ENCODE measurements at regions not wholly inside any gene's neighbourhood (a gene's known extent, or its start where the extent isn't known, plus 50 kb on each side); places are given as distances from the start of the nearest gene placed in this dataset.

- no peak for DNase-seq (ENCODE audit: low read depth)
Observed at GRCh38 chr6:104614394-104614793, 245.3 kb downstream of the HACE1 start.

GRCh38 chr6:104613416-104614001, 246.2 kb downstream of the HACE1 start:
- no peak for DNase-seq (ENCODE audit: low read depth)

DNA sequence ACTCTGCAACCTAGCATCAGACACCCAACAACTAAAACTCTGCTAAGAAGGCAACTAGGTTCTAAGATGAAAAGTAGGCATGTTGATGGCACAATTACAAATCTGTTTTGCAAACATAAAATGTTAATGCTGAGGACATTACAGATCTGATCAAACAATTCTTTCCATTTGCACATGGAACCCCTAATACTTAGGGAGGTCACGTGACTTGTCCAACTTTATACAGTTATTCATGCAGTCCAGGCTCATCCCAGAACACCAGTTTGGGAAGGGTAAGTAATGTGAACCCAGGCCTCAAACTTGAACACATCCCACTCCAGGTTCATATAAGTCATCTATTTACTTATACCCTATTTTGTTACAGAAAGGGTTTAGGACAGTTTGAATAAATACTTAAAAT, 247.2 kb downstream of the HACE1 start:
- no peak for DNase-seq (ENCODE audit: low read depth)

GRCh38 chr6:104608101-104608500, 251.6 kb downstream of the HACE1 start:
- DNase-seq (ENCODE audit: low read depth), result no peak

- no peak for DNase-seq (ENCODE audit: low read depth)
Observed at GRCh38 chr6:104607501-104607900, 252.2 kb downstream of the HACE1 start.

GRCh38 chr6:104606361-104606760, 253.4 kb downstream of the HACE1 start:
- no peak for DNase-seq (ENCODE audit: low read depth)

DNA sequence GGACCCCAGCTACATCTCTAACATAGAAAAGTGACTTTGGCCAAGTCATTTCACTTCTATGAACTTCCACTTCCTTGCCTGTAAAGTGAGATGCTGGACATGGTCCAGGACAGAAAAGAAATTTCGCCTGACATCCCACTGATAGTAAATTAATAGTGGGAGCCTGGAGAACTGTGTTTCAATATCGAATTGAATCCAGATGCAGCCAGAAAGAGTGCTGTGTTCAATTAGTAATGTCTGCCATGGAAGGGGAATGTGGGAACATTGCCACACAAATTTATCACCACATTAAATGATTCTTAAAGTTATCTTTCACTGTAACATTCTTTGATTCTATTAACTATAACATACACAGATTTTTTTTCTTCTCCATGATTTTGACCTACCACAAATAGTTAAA, 255.0 kb downstream of the HACE1 start:
- DNase-seq (ENCODE audit: low read depth), result no peak

GRCh38 chr6:104603108-104603745, 256.5 kb downstream of the HACE1 start:
- DNase-seq (ENCODE audit: low read depth), result no peak

DNA sequence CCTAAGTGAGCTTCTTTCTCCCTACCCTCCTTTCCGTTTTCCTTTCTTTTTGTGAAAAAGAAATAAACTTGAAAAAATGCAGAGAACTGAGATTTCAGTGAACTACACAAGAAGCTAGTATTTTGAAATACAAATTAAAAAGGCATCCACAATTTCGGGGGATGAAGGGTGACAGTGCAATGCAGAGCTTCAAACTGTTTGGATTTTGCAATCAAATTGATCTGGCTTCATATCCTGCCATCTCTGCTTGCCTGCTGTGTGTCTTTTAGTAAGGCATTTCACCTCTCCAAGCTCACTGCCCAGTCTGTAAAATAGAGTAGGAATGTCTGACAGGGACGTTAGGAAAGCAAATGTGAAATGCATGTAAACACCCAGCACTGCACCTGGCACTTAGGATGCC, 258.0 kb downstream of the HACE1 start:
- DNase-seq (ENCODE audit: low read depth), result no peak

DNA sequence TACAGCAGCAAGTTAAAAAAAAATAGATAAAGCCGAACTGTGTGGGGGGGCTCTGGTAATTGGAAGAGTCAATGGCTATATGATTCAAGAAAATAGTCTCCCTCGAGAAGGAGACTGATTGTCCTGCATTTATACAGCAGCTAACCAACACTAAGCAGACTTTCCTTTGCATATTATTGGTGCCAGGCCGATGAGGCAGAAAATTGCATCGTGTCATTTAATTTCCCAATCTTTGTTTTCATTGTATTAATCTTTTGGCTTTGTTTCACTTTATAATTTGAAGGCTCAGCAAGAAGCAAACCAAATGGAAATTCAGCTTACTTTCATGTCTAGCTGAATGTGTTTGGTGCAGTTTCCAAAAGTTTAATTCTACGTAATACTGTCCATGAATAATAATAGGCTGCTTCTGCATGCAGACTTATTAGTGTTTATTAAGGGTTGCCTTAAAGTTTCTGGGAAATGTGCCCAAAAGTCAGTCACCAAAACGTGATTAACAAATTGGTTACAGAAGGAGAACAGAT, 258.5 kb downstream of the HACE1 start:
- no peak for DNase-seq (ENCODE audit: low read depth)

DNA sequence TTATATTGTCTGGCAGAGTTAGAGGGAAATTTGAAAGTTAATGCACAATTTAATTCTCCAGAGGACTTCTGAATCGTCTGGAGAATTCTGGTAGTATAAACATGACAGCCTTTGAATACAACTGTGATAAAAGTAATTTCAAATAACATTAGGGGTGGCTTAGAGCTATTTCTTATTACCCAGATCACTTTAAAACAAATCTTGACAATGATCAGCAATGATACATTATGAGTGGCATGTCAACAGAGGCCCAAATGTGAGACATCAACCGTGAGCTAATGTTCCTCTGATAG, 259.1 kb downstream of the HACE1 start:
- DNase-seq (ENCODE audit: low read depth), result no peak

DNA sequence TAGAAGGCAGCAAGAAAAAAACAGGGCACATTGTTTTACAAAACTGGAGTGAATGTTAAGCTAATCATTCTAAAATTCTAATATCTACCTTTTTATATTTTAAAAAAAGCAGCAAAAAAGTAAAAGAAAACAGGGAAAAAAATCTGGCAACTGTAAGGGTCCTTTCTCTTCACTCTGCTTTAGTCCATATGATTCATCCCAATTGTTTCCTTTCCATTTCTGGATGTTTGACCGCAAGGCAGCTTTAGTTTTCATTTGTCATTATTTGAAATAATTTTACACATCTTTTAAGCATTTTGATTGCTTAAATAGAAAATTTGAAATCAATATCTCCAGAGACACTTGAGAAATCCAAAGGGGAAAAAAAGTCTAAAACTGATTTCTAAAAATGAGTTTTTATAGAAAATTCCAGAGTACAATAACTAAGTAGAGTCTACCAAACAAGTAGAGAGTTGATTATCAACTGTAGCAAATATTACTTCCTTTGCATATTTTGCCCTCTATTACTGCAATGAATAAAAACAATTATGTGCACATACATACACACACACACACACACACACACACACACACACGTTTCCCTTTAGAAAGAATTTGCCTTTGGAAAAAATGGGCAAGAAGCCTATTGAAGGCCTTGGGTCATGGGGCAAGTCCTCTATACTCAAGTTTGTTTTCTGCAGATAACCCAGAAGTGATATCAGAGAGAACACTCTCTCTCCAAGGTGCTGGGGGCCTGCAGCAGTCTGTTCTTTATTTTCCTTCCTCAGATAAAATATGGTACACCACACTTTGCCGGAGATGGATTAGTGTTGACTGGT, 259.7 kb downstream of the HACE1 start:
- DNase-seq (ENCODE audit: low read depth), result no peak

DNA sequence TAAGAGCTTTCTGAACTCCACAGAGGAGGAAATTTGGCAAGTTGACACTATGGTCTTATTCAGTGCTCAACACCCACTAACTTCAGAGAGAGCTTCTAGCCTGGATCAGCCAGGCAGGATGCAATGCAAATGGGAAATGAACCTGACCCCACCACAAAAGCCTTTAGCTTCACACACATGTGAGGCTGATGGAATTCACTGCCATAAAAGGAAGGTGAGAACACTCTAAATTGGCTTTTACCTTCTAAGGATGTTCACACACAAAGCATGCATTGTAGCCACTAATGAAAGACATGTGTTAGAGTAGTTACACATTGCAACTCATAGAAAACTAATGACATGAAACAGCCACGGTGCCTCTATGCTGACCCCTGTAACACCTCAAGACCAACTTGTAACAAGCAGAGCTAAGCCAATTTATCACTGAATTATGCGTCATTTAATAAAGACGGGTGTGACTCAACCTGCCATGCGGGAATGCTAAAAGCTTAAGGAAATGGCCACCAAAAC, 262.1 kb downstream of the HACE1 start:
- peak; percentile 72 for DNase-seq (ENCODE audit: low read depth)

DNA sequence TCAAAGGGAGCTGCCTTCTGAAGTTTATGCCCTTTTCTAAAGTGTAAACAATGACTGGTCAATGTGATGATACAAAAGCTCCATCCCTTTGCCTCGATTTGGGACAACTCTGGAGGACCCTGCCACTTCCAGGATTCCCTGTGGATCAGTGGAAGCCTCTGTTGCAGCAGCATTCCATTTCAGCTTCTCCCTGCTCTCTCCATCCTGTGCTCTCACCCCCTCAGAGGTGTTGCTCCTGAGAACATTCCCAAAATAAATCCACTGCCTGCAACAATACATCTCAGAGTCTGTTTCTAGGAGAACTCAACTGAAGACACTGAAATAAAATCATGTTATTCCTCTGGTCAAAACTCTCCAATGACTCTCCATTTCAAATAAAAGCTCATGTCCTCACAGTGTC, 263.6 kb downstream of the HACE1 start:
- no peak for DNase-seq (ENCODE audit: low read depth)

- peak; percentile 52 for DNase-seq (ENCODE audit: low read depth)
Observed at GRCh38 chr6:104595311-104595820, 264.4 kb downstream of the HACE1 start.

DNA sequence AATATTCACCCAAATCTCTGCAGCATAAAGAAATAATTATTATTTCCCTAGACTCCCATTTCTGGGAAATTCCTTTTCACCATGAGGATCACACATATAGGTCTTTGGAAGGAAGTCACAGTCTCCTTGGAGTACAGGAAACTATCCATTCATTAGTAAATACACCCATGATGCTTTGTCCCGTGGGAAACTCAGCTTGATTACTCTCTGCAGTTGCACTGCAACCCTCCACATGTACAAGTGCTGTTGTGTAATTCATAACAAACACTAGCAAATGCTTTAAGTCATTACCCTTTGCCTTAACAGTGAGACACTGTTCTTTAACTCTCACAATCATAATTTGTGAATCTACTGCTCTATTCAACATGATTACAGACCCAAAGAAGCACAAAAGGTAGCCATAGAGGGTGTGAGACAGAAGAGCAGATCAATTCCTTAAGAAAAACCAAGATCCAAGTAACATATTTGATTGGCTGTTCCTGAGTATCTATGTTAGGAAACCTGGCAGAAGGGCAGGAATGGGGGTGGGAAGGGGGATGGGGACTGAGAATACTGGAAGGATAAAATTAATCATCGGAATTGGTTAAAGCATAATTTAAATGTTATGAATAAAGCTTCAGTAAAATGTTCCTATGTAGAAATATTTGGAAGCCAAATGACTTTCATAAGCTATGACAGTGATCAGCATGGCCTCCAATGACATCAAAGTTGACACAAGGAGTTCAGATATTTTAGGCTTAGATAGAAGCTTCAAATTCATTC, 268.0 kb downstream of the HACE1 start:
- no peak for DNase-seq (ENCODE audit: low read depth)

GRCh38 chr6:104589940-104590339, 269.8 kb downstream of the HACE1 start:
- DNase-seq (ENCODE audit: low read depth), result no peak

DNA sequence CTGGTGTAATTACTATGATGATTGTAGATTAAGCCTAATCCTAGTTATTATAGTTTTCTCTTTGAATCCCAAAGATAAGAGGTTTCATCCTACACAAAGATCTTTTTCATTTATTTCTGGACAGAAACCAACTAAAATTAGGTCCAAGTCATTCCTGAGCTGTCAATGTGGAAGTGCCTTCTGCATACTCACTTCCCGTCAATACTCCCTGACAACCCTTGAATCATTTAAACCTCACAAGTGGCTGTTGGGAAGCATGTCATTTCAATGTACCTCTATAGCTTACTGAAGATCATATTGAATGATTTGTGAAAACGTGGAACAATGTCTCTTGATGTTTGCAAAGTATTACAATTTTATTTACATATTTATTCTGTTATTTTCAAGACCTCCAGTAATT, 274.1 kb downstream of the HACE1 start:
- no peak for DNase-seq (ENCODE audit: low read depth)

- no peak for DNase-seq (ENCODE audit: low read depth)
Observed at GRCh38 chr6:104580452-104580851, 279.3 kb downstream of the HACE1 start.

DNA sequence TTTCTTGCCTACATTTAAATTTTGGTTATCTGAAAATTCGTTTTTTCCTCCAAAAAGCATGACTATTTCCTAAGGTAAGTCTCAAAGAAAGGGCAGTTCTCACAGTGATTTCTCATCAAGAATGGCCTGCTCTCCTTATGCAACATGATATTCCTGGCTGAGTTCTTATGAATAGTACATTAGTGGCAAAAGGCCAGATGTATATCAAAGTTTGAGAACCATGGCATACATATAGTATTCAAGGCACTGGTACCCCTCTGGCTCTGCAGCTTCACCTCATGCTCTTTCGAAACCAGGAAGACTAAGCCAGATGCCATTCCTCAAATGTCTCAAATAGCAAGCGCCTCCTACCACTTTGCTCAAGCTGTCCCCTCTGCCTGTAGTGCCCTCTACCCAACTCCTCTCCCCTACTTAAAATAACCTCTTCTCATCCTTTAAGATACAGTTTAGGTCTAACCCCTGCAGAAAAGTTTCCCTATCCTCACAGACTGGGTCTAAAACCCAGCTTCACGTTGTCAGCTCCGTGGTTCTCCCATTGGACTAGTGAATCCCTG, 280.3 kb downstream of the HACE1 start:
- DNase-seq (ENCODE audit: low read depth), result no peak

GRCh38 chr6:104575536-104575935, 284.2 kb downstream of the HACE1 start:
- DNase-seq (ENCODE audit: low read depth), result no peak

Data from non-pigmented ciliary epithelial cell (primary cell).